H1 (cell line): ENCODE measurements at regions not wholly inside any gene's neighbourhood (a gene's known extent, or its start where the extent isn't known, plus 50 kb on each side); places are given as distances from the start of the nearest gene placed in this dataset.

Experiments used
- CTCF ChIA-PET: fragments of 300-600 bp; sonication (Branson Sonifier 250); formaldehyde crosslinking; loops from one replicate; lab custom pipeline; 2021; ENCODE audit not compliant: partially characterized antibody; lab: Charles Lee
- POLR2A ChIA-PET: fragments of 300-600 bp; sonication (Branson Sonifier 250); formaldehyde crosslinking; loops from one replicate; lab custom pipeline; 2021; ENCODE audit warnings: inconsistent platforms; ENCODE audit not compliant: partially characterized antibody; lab: Charles Lee
- DNase-seq, 2 experiments: peaks; one replicate each; pipeline versions ENCODE4 v3.0.0 to v3.0.0-alpha.2; 2010 to 2022; ENCODE audit warnings: low spot score in 2 of 2, low read depth in 1 of 2, mixed read lengths in 1 of 2
- FAIRE-seq: peaks from 2 replicates; lab custom pipeline; 2011; peaks lifted over from hg19 to GRCh38; lab: Jason Lieb, UNC
- H2AFZ ChIP-seq: 2 replicates; pipeline ENCODE4 v1.8.1; 2012; ENCODE audit warnings: low read length, inconsistent platforms
- H2AK5ac ChIP-seq: 2 replicates; pipeline ENCODE4 v1.6.1; 2013; ENCODE audit warnings: low read depth, low read length
- H2BK120ac ChIP-seq: replicated peaks from 2 replicates; pipeline ENCODE3; 2013; ENCODE audit warnings: low read depth, low read length, inconsistent platforms
- H2BK12ac ChIP-seq: 2 replicates; pipeline ENCODE4 v1.6.1; 2013; ENCODE audit warnings: low read depth, low read length
- H2BK15ac ChIP-seq: 2 replicates; pipeline ENCODE4 v1.6.1; 2013; ENCODE audit warnings: low read length
- H2BK20ac ChIP-seq: 2 replicates; pipeline ENCODE4 v1.6.1; 2013; ENCODE audit warnings: low read length
- H2BK5ac ChIP-seq: 2 replicates; pipeline ENCODE4 v1.6.1; 2013; ENCODE audit warnings: low read depth, low read length
- H3K14ac ChIP-seq: 2 replicates; pipeline ENCODE4 v1.6.1; 2013; ENCODE audit warnings: inconsistent platforms; ENCODE audit not compliant: insufficient read length
- H3K18ac ChIP-seq: 2 replicates; pipeline ENCODE4 v1.6.1; 2013; ENCODE audit warnings: low read length; ENCODE audit errors: extremely low read depth
- H3K23ac ChIP-seq: 2 replicates; pipeline ENCODE4 v1.6.1; 2013; ENCODE audit warnings: inconsistent platforms; ENCODE audit not compliant: insufficient read length
- H3K23me2 ChIP-seq: 2 replicates; pipeline ENCODE4 v1.6.1; 2013; ENCODE audit warnings: low read depth, low read length
- H3K27ac ChIP-seq: 2 replicates; pipeline ENCODE4 v1.6.1; 2011; ENCODE audit warnings: low read depth, low read length, inconsistent platforms
- H3K27me3 ChIP-seq, 4 experiments: replicated peaks in 1 of 4; 1 replicate in 1 of 4; 2 replicates in 3 of 4; pipeline versions ENCODE4 v1.6.1 to v1.8.1; 2011 to 2013; ENCODE audit warnings: low read length in 3 of 4, mild to moderate bottlenecking in 3 of 4, inconsistent platforms in 2 of 4, mixed read lengths in 2 of 4, moderate library complexity in 1 of 4; ENCODE audit not compliant: control insufficient read depth in 3 of 4, insufficient read depth in 3 of 4; ENCODE audit errors: extremely low read depth in 1 of 4
- H3K36me3 ChIP-seq, 4 experiments: 2 replicates each; pipeline versions ENCODE4 v1.6.1 to v1.8.1; 2011 to 2013; ENCODE audit warnings: mild to moderate bottlenecking in 4 of 4, low read length in 3 of 4, moderate library complexity in 2 of 4, control low read depth in 1 of 4, inconsistent platforms in 1 of 4; ENCODE audit not compliant: insufficient read depth in 4 of 4, control insufficient read depth in 2 of 4
- H3K4ac ChIP-seq: replicated peaks from 2 replicates; pipeline ENCODE3; 2013; ENCODE audit warnings: low read length, low read depth, mixed read lengths, inconsistent platforms; ENCODE audit not compliant: insufficient read length
- H3K4me1 ChIP-seq, 4 experiments: replicated peaks in 1 of 4; 1 replicate in 1 of 4; 2 replicates in 3 of 4; pipeline versions ENCODE4 v1.6.1 to v1.8.1; 2011 to 2013; ENCODE audit warnings: low read length in 3 of 4, inconsistent platforms in 2 of 4, mixed read lengths in 1 of 4; ENCODE audit not compliant: insufficient read depth in 4 of 4, control insufficient read depth in 3 of 4
- H3K4me2 ChIP-seq, 2 experiments: 2 replicates each; pipeline versions ENCODE4 v1.6.1 to v1.8.1; 2011 to 2013; ENCODE audit warnings: low read depth in 2 of 2, low read length in 2 of 2, control low read depth in 1 of 2, inconsistent platforms in 1 of 2, mild to moderate bottlenecking in 1 of 2; ENCODE audit not compliant: insufficient read depth in 1 of 2
- H3K4me3 ChIP-seq, 4 experiments: fragments of 200-600, 300-600 bp in 1 of 4; sonication (generic), shearing (Covaris generic), sonication (Bioruptor Twin) in 1 of 4; 2 replicates each; pipeline versions ENCODE4 v1.5.1 to v1.8.1; 2011 to 2016; ENCODE audit warnings: low read length in 4 of 4, low read depth in 3 of 4, control low read depth in 2 of 4, inconsistent platforms in 2 of 4, mild to moderate bottlenecking in 2 of 4, mixed read lengths in 1 of 4, moderate library complexity in 1 of 4; ENCODE audit not compliant: insufficient read depth in 2 of 4; ENCODE audit errors: extremely low read depth in 1 of 4
- H3K56ac ChIP-seq: replicated peaks from 2 replicates; pipeline ENCODE3; 2013; ENCODE audit warnings: low read depth, mild to moderate bottlenecking, mixed read lengths, low read length, inconsistent platforms; ENCODE audit not compliant: insufficient read length
- H3K79me1 ChIP-seq: 2 replicates; pipeline ENCODE4 v1.6.1; 2013; ENCODE audit warnings: low read depth, low read length, control low read depth
- H3K79me2 ChIP-seq, 2 experiments: 2 replicates each; pipeline versions ENCODE4 v1.6.1 to v1.8.1; 2012 to 2013; ENCODE audit warnings: low read length in 2 of 2, mild to moderate bottlenecking in 2 of 2, inconsistent platforms in 1 of 2; ENCODE audit not compliant: insufficient read depth in 2 of 2, control insufficient read depth in 1 of 2
- H3K9ac ChIP-seq, 4 experiments: replicated peaks in 1 of 4; 1 replicate in 1 of 4; 2 replicates in 3 of 4; pipeline versions ENCODE4 v1.6.1 to v1.8.1; 2011 to 2013; ENCODE audit warnings: low read depth in 3 of 4, low read length in 3 of 4, control low read depth in 2 of 4, mild to moderate bottlenecking in 2 of 4, moderate library complexity in 2 of 4, inconsistent platforms in 1 of 4; ENCODE audit errors: extremely low read depth in 1 of 4
- H3K9me3 ChIP-seq, 2 experiments: 2 replicates each; pipeline versions ENCODE4 v1.6.1 to v1.8.1; 2012 to 2013; ENCODE audit warnings: mild to moderate bottlenecking in 2 of 2, moderate library complexity in 2 of 2, control low read depth in 1 of 2, inconsistent platforms in 1 of 2, low read depth in 1 of 2, low read length in 1 of 2, mixed read lengths in 1 of 2; ENCODE audit not compliant: insufficient read depth in 2 of 2
- H4K20me1 ChIP-seq, 2 experiments: replicated peaks in 1 of 2; 2 replicates each; pipeline versions ENCODE3 to v1.8.1; 2011 to 2013; ENCODE audit warnings: inconsistent platforms in 2 of 2, low read length in 2 of 2, mild to moderate bottlenecking in 1 of 2; ENCODE audit not compliant: insufficient read depth in 2 of 2, control insufficient read depth in 1 of 2
- H4K5ac ChIP-seq: 2 replicates; pipeline ENCODE4 v1.6.1; 2013; ENCODE audit warnings: low read length, low read depth, mixed read lengths, inconsistent platforms; ENCODE audit not compliant: insufficient read length
- H4K8ac ChIP-seq: 2 replicates; pipeline ENCODE4 v1.8.0; 2013; ENCODE audit warnings: mild to moderate bottlenecking, moderate library complexity, low read length, inconsistent platforms; ENCODE audit not compliant: insufficient read depth; ENCODE audit errors: extremely low read depth
- H4K91ac ChIP-seq: replicated peaks from 2 replicates; pipeline ENCODE3; 2013; ENCODE audit warnings: low read length, mixed read lengths, inconsistent platforms; ENCODE audit not compliant: insufficient read length
- CEBPB ChIP-seq: IDR thresholded peaks from 2 replicates; pipeline ENCODE4 v1.6.1; 2012; ENCODE audit warnings: low read depth, low read length
- E2F6 ChIP-seq: IDR thresholded peaks from 2 replicates; pipeline ENCODE4 v1.6.1; 2012; ENCODE audit warnings: inconsistent platforms
- GABPA ChIP-seq: IDR thresholded peaks from 2 replicates; pipeline ENCODE4 v1.6.1; 2011; ENCODE audit warnings: mild to moderate bottlenecking, low read length, moderate library complexity, borderline replicate concordance; ENCODE audit not compliant: insufficient read depth
- RBBP5 ChIP-seq: IDR thresholded peaks from 2 replicates; pipeline ENCODE4 v1.7.1; 2012; ENCODE audit warnings: low read depth, mild to moderate bottlenecking, inconsistent platforms, low read length, moderate library complexity, borderline replicate concordance
- RFX5 ChIP-seq: IDR thresholded peaks from 2 replicates; pipeline ENCODE4 v1.6.1; 2011; ENCODE audit warnings: low read depth, low read length, improper control_type of control experiment, borderline replicate concordance
- RNF2 ChIP-seq: fragments of 200-900, 300-1000 bp; sonication (generic); IDR thresholded peaks from 2 replicates; pipeline ENCODE4 v1.7.1; 2016; ENCODE audit warnings: borderline replicate concordance, low read depth, mild to moderate bottlenecking, antibody characterized with exemption, low read length; ENCODE audit not compliant: poor library complexity, severe bottlenecking; ENCODE audit errors: missing control alignments
- RXRA ChIP-seq: IDR thresholded peaks from 2 replicates; pipeline ENCODE4 v1.6.1; 2011; ENCODE audit warnings: low read depth, mild to moderate bottlenecking, low read length, moderate library complexity; ENCODE audit not compliant: insufficient read depth
- SIN3A ChIP-seq, 2 experiments: IDR thresholded peaks in 1 of 2; conservative IDR thresholded peaks in 1 of 2; 2 replicates each; pipeline ENCODE4 v1.6.1; 2011 to 2012; ENCODE audit warnings: low read length in 2 of 2, improper control_type of control experiment in 1 of 2, low read depth in 1 of 2, mild to moderate bottlenecking in 1 of 2
- WGBS, 2 experiments: shearing (Covaris generic) in 1 of 2; methylation state at CpG; one replicate each; pipeline versions ENCODE4 v1.1.6 to v1.1.7; 2013 to 2015; ENCODE audit warnings: low lambda C conversion rate in 2 of 2, mixed read lengths in 2 of 2, inconsistent platforms in 1 of 2, low coverage in 1 of 2, missing lambda C conversion rate in 1 of 2; ENCODE audit not compliant: insufficient replicate concordance in 2 of 2, insufficient coverage in 1 of 2, insufficient read length in 1 of 2; ENCODE audit errors: extremely low coverage in 1 of 2, missing lambda C conversion rate in 1 of 2; 5-methylcytosine and 5-hydroxymethylcytosine counted together

DNA sequence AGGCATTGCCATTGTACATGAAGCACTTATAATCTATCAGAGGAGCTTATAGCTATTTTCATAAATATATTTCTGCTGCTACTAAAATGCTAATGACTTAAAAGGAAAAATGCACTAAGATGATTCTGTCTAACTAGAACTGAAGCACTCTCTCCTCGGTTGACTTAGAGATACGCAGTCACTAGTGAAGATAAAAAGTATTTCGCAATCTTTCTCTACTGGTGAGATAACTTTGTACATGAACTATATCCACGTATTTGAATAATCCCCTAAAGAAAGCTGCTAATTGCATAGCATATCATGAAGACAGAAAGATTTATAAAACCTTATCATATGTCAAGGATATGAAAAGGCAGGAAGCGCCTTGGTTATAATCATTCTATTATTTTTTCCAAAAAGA lies 658.1 kb upstream of the PRMT6 start:
- no peaks in the 10 kb centered on the region for H4K20me1 ChIP-seq
- no peak overlapping the region for H4K91ac ChIP-seq
- H3K9ac ChIP-seq = no peak overlapping the region
- ChIA-PET POLR2A (no interaction called here), CTCF (no interaction called here)
- no peak overlapping the region for H2AK5ac ChIP-seq
- H4K8ac ChIP-seq = no peak overlapping the region
- H2BK12ac ChIP-seq = no peak overlapping the region
- H2BK120ac ChIP-seq = no peak overlapping the region
- H3K27me3 ChIP-seq = no peaks in the 10 kb centered on the region
- no peaks in the 10 kb centered on the region for H3K36me3 ChIP-seq
- TF ChIP-seq CEBPB = peak; percentile 88
- TF ChIP-seq RBBP5 = no peak
- TF ChIP-seq GABPA = no peak
- no peak for TF ChIP-seq RFX5
- no peak for TF ChIP-seq E2F6
- no peak for TF ChIP-seq RXRA
- no peak for TF ChIP-seq RNF2
- TF ChIP-seq SIN3A (conservative IDR thresholded peaks at IDR 0.05 in 1 of 2, IDR thresholded peaks at IDR 0.05 in 1 of 2; ENCODE audit: low read depth in 1 of 2, low read length in 2 of 2) = no peak
- TF ChIP-seq, all 59 proteins: peak for 1
- H3K9me3 ChIP-seq = no peaks in the 10 kb centered on the region
- no peak overlapping the region for H3K23ac ChIP-seq
- no peak for FAIRE-seq
- H3K4ac ChIP-seq = no peak overlapping the region
- H3K56ac ChIP-seq = no peak overlapping the region
- H2BK15ac ChIP-seq = no peak overlapping the region
- H2BK5ac ChIP-seq = no peak overlapping the region
- no peak overlapping the region for H4K5ac ChIP-seq
- no peak overlapping the region for H3K4me2 ChIP-seq
- H3K79me1 ChIP-seq = no peaks in the 10 kb centered on the region
- no peak overlapping the region for H2AFZ ChIP-seq
- 96% methylated on average over 5 of the region's 5 CpGs; no CpG with 5 or more reads in 1 of the 2 experiments for WGBS, 2 experiments
- no peak overlapping the region for H3K14ac ChIP-seq
- H3K23me2 ChIP-seq = no peaks in the 10 kb centered on the region; the same call in 1 of the 2 replicates
- no peak overlapping the region for H3K18ac ChIP-seq
- no peak overlapping the region for H2BK20ac ChIP-seq
- no peak overlapping the region for H3K27ac ChIP-seq
- H3K79me2 ChIP-seq = no peaks in the 10 kb centered on the region
- H3K4me3 ChIP-seq = no peak overlapping the region
- DNase-seq = no peak
- H3K4me1 ChIP-seq = no peaks in the 10 kb centered on the region
